IMR-90 (cell line): ENCODE measurements at regions not wholly inside any gene's neighbourhood (a gene's known extent, or its start where the extent isn't known, plus 50 kb on each side); places are given as distances from the start of the nearest gene placed in this dataset.

Experiments used
- ATAC-seq: fragments of 200-7000 bp; cut with Tn5 transposase; 2 replicates; pipeline ENCODE4 v1.9.1; 2020; ENCODE audit warnings: low read depth, mild to moderate bottlenecking, moderate library complexity
- BruUV-seq: library from RNA; stranded (reverse); fragments of 400-500 nt; replicated peaks from 2 replicates; lab custom pipeline; 2021; lab: Mats Ljungman, UMichigan
- CTCF ChIA-PET: fragments of 300-600 bp; formaldehyde crosslinking; extraction: SDS; loops from one replicate; lab custom pipeline; 2021; ENCODE audit warnings: antibody characterized with exemption; lab: Yijun Ruan, JAX
- POLR2A ChIA-PET: fragments of 300-600 bp; sonication (Branson Sonifier 250); formaldehyde crosslinking; loops from one replicate; lab custom pipeline; 2022; ENCODE audit warnings: antibody characterized with exemption; ENCODE audit not compliant: unreplicated experiment; lab: Charles Lee
- DNase-seq: peaks from one replicate; pipeline ENCODE4 v3.0.0; 2013
- H2AFZ ChIP-seq: replicated peaks from 2 replicates; pipeline ENCODE3; 2013; ENCODE audit warnings: low read length, mild to moderate bottlenecking; ENCODE audit not compliant: poor library complexity
- H2AK5ac ChIP-seq: 2 replicates; pipeline ENCODE4 v1.6.1; 2013; ENCODE audit warnings: low read depth, low read length, inconsistent platforms
- H2AK9ac ChIP-seq: replicated peaks from 2 replicates; pipeline ENCODE3; 2013; ENCODE audit warnings: mild to moderate bottlenecking, low read depth, low read length, moderate library complexity; ENCODE audit not compliant: poor library complexity
- H2BK120ac ChIP-seq: 2 replicates; pipeline ENCODE4 v1.6.1; 2013; ENCODE audit warnings: low read depth, low read length, inconsistent platforms
- H2BK15ac ChIP-seq: 3 replicates; pipeline ENCODE4 v1.6.1; 2013; ENCODE audit warnings: low read depth, low read length, inconsistent platforms
- H2BK20ac ChIP-seq: 2 replicates; pipeline ENCODE4 v1.6.1; 2013; ENCODE audit warnings: low read depth, mild to moderate bottlenecking, inconsistent platforms, low read length, moderate library complexity
- H2BK5ac ChIP-seq: 2 replicates; pipeline ENCODE4 v1.6.1; 2013; ENCODE audit warnings: mild to moderate bottlenecking, low read depth, low read length, inconsistent platforms; ENCODE audit not compliant: poor library complexity, severe bottlenecking
- H3K14ac ChIP-seq: replicated peaks from 2 replicates; pipeline ENCODE4 v1.6.1; 2013; ENCODE audit warnings: low read depth, low read length, inconsistent platforms
- H3K18ac ChIP-seq: 2 replicates; pipeline ENCODE4 v1.6.1; 2013; ENCODE audit warnings: low read depth, low read length, control low read depth
- H3K23ac ChIP-seq: 2 replicates; pipeline ENCODE4 v1.6.1; 2013; ENCODE audit warnings: low read depth, low read length, inconsistent platforms
- H3K27ac ChIP-seq: 2 replicates; pipeline ENCODE4 v1.5.1; 2013; ENCODE audit warnings: mild to moderate bottlenecking, control low read depth, low read length; ENCODE audit not compliant: insufficient read depth
- H3K27me3 ChIP-seq: 2 replicates; pipeline ENCODE4 v1.6.1; 2013; ENCODE audit warnings: low read length; ENCODE audit not compliant: control insufficient read depth, insufficient read depth
- H3K36me3 ChIP-seq: 2 replicates; pipeline ENCODE4 v1.6.1; 2013; ENCODE audit warnings: low read length, mixed read lengths; ENCODE audit not compliant: control insufficient read depth, insufficient read depth
- H3K4ac ChIP-seq: 2 replicates; pipeline ENCODE4 v1.6.1; 2013; ENCODE audit warnings: low read depth, low read length, inconsistent platforms
- H3K4me1 ChIP-seq: 2 replicates; pipeline ENCODE4 v1.6.1; 2013; ENCODE audit warnings: low read length, mixed read lengths; ENCODE audit not compliant: control insufficient read depth, insufficient read depth
- H3K4me2 ChIP-seq: 2 replicates; pipeline ENCODE4 v1.6.1; 2013; ENCODE audit warnings: low read depth, mild to moderate bottlenecking, control low read depth, low read length, moderate library complexity
- H3K4me3 ChIP-seq: 2 replicates; pipeline ENCODE4 v1.5.1; 2013; ENCODE audit warnings: low read depth, mild to moderate bottlenecking, control low read depth, low read length, moderate library complexity; ENCODE audit not compliant: insufficient read depth
- H3K56ac ChIP-seq: 2 replicates; pipeline ENCODE4 v1.6.1; 2013; ENCODE audit warnings: low read length, inconsistent platforms; ENCODE audit not compliant: insufficient read depth; ENCODE audit errors: extremely low read depth
- H3K79me1 ChIP-seq, 2 experiments: 2 replicates each; pipeline ENCODE4 v1.6.1; 2013; ENCODE audit warnings: low read length in 2 of 2, inconsistent platforms in 1 of 2, low read depth in 1 of 2
- H3K9ac ChIP-seq: 2 replicates; pipeline ENCODE4 v1.6.1; 2013; ENCODE audit warnings: low read depth, low read length, control low read depth
- H3K9me1 ChIP-seq: 2 replicates; pipeline ENCODE4 v1.6.1; 2013; ENCODE audit warnings: low read length, inconsistent platforms; ENCODE audit not compliant: insufficient read depth
- H3K9me3 ChIP-seq: 2 replicates; pipeline ENCODE4 v1.6.1; 2013; ENCODE audit warnings: low read length; ENCODE audit not compliant: control insufficient read depth, insufficient read depth
- H4K20me1 ChIP-seq: 2 replicates; pipeline ENCODE4 v1.6.1; 2013; ENCODE audit warnings: low read length, inconsistent platforms; ENCODE audit not compliant: insufficient read depth
- H4K5ac ChIP-seq: 2 replicates; pipeline ENCODE4 v1.6.1; 2013; ENCODE audit warnings: mild to moderate bottlenecking, low read depth, low read length, control low read depth
- H4K8ac ChIP-seq, 2 experiments: 2 replicates each; pipeline ENCODE4 v1.6.1; 2013; ENCODE audit warnings: low read depth in 2 of 2, low read length in 2 of 2, control low read depth in 1 of 2, inconsistent platforms in 1 of 2
- H4K91ac ChIP-seq: 2 replicates; pipeline ENCODE4 v1.6.1; 2013; ENCODE audit warnings: low read depth, low read length, inconsistent platforms; ENCODE audit not compliant: insufficient read depth
- BHLHE40 ChIP-seq: fragments of 150-350 bp; IDR thresholded peaks from 2 replicates; pipeline ENCODE4 v1.6.1; 2016; ENCODE audit warnings: mild to moderate bottlenecking, low read depth, low read length
- CEBPB ChIP-seq: IDR thresholded peaks from 2 replicates; pipeline ENCODE4 v1.6.1; 2012; ENCODE audit warnings: low read depth, low read length, improper control_type of control experiment
- CHD1 ChIP-seq: IDR thresholded peaks from 2 replicates; pipeline ENCODE4 v1.6.1; 2012; ENCODE audit warnings: low read depth, low read length, improper control_type of control experiment
- CTCF ChIP-seq: conservative IDR thresholded peaks from 2 replicates; pipeline ENCODE4 v1.5.1; 2012; ENCODE audit warnings: mild to moderate bottlenecking, low read depth, low read length, improper control_type of control experiment
- ELK1 ChIP-seq: fragments of 150-350 bp; IDR thresholded peaks from 2 replicates; pipeline ENCODE4 v1.6.1; 2016; ENCODE audit warnings: low read depth, mild to moderate bottlenecking, low read length, moderate library complexity, borderline replicate concordance
- MAFK ChIP-seq: IDR thresholded peaks from 2 replicates; pipeline ENCODE4 v1.6.1; 2012; ENCODE audit warnings: low read depth, low read length, improper control_type of control experiment
- MAZ ChIP-seq: IDR thresholded peaks from 2 replicates; pipeline ENCODE4 v1.6.1; 2012; ENCODE audit warnings: low read depth, mild to moderate bottlenecking, low read length, improper control_type of control experiment, moderate library complexity, borderline replicate concordance
- MXI1 ChIP-seq: IDR thresholded peaks from 2 replicates; pipeline ENCODE4 v1.6.1; 2012; ENCODE audit warnings: low read depth, mild to moderate bottlenecking, low read length, moderate library complexity, borderline replicate concordance
- NFE2L2 ChIP-seq: fragments of 150-350 bp; IDR thresholded peaks from 2 replicates; pipeline ENCODE4 v1.6.1; 2016; ENCODE audit warnings: low read depth, mild to moderate bottlenecking, low read length
- POLR2A ChIP-seq: IDR thresholded peaks from 2 replicates; pipeline ENCODE4 v1.6.1; 2012; ENCODE audit warnings: mild to moderate bottlenecking, low read depth, low read length
- RAD21 ChIP-seq: IDR thresholded peaks from 2 replicates; pipeline ENCODE4 v1.6.1; 2012; ENCODE audit warnings: low read length, improper control_type of control experiment
- RCOR1 ChIP-seq: IDR thresholded peaks from 2 replicates; pipeline ENCODE4 v1.6.1; 2012; ENCODE audit warnings: mild to moderate bottlenecking, low read length, improper control_type of control experiment; ENCODE audit not compliant: insufficient replicate concordance
- SMC3 ChIP-seq: fragments of 150-350 bp; IDR thresholded peaks from 2 replicates; pipeline ENCODE4 v1.6.1; 2016; ENCODE audit warnings: low read depth, mild to moderate bottlenecking, antibody characterized with exemption, low read length, moderate library complexity
- dilution Hi-C: fragments of 300-500 bp; cut with HindIII; formaldehyde crosslinking; loops from one replicate; pipeline ENCODE4 v1.14.3; 2018; ENCODE audit warnings: low sequenced_read_pairs; ENCODE audit not compliant: unreplicated experiment
- in situ Hi-C: fragments of 300-500 bp; cut with MboI; formaldehyde crosslinking; loops from 3 replicates; pipeline ENCODE4 v1.14.3; 2019; ENCODE audit warnings: low sequenced_read_pairs, inconsistent platforms, mixed read lengths
- intact Hi-C: fragments of 100-400 bp; cut with micrococcal nuclease; formaldehyde crosslinking; loops from 2 replicates; pipeline ENCODE4 v1.10.0; 2022

GRCh38 chr9:117869712-117870111 is 165.5 kb downstream of the TLR4 start:
- H3K27me3 ChIP-seq, result no peaks in the 10 kb centered on the region
- no peak overlapping the region for H3K18ac ChIP-seq
- H3K4me2 ChIP-seq, result no peak overlapping the region
- no peak overlapping the region for H3K9ac ChIP-seq
- in situ Hi-C loops, result no loop called here
- no peaks in the 10 kb centered on the region for H3K79me1 ChIP-seq
- TF ChIP-seq CEBPB (no peak), CTCF (no peak), MXI1 (no peak), CHD1 (no peak), RCOR1 (no peak), BHLHE40 (no peak), ELK1 (no peak), RAD21 (no peak), MAFK (no peak), SMC3 (no peak), MAZ (no peak), POLR2A (no peak), NFE2L2 (no peak)
- no peak overlapping the region for H3K27ac ChIP-seq
- no peak overlapping the region for H3K56ac ChIP-seq
- H3K4ac ChIP-seq, result no peak overlapping the region
- ATAC-seq, result no peak
- no peak overlapping the region for H3K23ac ChIP-seq
- H4K20me1 ChIP-seq, result no peaks in the 10 kb centered on the region
- no peak overlapping the region for H2BK20ac ChIP-seq
- CTCF ChIA-PET, result no interaction called here
- peaks cover 18% of the 10 kb centered on the region for H3K9me3 ChIP-seq
- H4K91ac ChIP-seq, result no peak overlapping the region
- H3K4me3 ChIP-seq, result no peak overlapping the region
- no peak overlapping the region for H2AK5ac ChIP-seq
- intact Hi-C loops, result no loop called here
- POLR2A ChIA-PET, result no interaction called here
- no peaks in the 10 kb centered on the region for H3K36me3 ChIP-seq
- no peak overlapping the region for H2AFZ ChIP-seq
- no peak overlapping the region for H4K8ac ChIP-seq
- H2BK5ac ChIP-seq, result no peak overlapping the region
- no peak overlapping the region for H2BK120ac ChIP-seq
- no peaks in the 10 kb centered on the region for H3K4me1 ChIP-seq
- dilution Hi-C loops, result no loop called here
- BruUV-seq, result no TSS peak
- no peak for DNase-seq
- H2AK9ac ChIP-seq, result no peak overlapping the region
- no peak overlapping the region for H2BK15ac ChIP-seq
- H3K14ac ChIP-seq, result no peak overlapping the region
- H4K5ac ChIP-seq, result no peak overlapping the region
- H3K9me1 ChIP-seq, result no peaks in the 10 kb centered on the region
